C4-2B (cell line): ENCODE measurements at regions not wholly inside any gene's neighbourhood (a gene's known extent, or its start where the extent isn't known, plus 50 kb on each side); places are given as distances from the start of the nearest gene placed in this dataset.

Experiments
- ZFX ChIP-seq: fragments of 450-650 bp; IDR thresholded peaks from 2 replicates; pipeline ENCODE4 v1.6.1; 2017
- TF ChIP-seq, protein P1 (sequence below): fragments of 450-650 bp; conservative IDR thresholded peaks from 2 replicates; pipeline ENCODE4 v1.5.1; 2017; ENCODE audit warnings: mild to moderate bottlenecking

DNA sequence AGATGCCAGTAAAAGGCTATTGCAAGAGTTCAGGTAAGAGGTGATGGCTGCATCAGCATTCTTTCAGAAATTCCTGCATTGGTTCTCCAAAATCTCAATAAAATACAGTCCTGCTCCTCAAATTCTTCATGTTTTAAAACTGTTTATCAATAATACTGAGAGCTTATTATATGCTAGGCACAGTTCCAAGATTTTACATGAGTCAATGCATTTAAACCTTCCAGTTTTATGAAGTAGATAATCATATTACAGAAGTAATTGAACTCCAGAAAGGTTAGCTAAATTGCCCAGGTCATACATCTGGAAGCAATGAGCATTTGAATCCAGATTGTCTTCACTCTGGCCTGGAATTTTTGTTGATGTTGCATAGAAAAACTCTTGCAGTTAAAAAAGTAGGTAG, 282.9 kb upstream of the SLITRK6 start:
- TF ChIP-seq, protein P1, sequence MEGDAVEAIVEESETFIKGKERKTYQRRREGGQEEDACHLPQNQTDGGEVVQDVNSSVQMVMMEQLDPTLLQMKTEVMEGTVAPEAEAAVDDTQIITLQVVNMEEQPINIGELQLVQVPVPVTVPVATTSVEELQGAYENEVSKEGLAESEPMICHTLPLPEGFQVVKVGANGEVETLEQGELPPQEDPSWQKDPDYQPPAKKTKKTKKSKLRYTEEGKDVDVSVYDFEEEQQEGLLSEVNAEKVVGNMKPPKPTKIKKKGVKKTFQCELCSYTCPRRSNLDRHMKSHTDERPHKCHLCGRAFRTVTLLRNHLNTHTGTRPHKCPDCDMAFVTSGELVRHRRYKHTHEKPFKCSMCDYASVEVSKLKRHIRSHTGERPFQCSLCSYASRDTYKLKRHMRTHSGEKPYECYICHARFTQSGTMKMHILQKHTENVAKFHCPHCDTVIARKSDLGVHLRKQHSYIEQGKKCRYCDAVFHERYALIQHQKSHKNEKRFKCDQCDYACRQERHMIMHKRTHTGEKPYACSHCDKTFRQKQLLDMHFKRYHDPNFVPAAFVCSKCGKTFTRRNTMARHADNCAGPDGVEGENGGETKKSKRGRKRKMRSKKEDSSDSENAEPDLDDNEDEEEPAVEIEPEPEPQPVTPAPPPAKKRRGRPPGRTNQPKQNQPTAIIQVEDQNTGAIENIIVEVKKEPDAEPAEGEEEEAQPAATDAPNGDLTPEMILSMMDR, result no peak
- TF ChIP-seq ZFX, result no peak
